ENCODE measurements at regions not wholly inside any gene's neighbourhood (a gene's known extent, or its start where the extent isn't known, plus 50 kb on each side); places are given as distances from the start of the nearest gene placed in this dataset.
"Not testable (repeated sequence)": the region's sequence is repeated elsewhere in the genome, so short reads cannot be mapped to it uniquely, and the experiment has no call there.

DNA sequence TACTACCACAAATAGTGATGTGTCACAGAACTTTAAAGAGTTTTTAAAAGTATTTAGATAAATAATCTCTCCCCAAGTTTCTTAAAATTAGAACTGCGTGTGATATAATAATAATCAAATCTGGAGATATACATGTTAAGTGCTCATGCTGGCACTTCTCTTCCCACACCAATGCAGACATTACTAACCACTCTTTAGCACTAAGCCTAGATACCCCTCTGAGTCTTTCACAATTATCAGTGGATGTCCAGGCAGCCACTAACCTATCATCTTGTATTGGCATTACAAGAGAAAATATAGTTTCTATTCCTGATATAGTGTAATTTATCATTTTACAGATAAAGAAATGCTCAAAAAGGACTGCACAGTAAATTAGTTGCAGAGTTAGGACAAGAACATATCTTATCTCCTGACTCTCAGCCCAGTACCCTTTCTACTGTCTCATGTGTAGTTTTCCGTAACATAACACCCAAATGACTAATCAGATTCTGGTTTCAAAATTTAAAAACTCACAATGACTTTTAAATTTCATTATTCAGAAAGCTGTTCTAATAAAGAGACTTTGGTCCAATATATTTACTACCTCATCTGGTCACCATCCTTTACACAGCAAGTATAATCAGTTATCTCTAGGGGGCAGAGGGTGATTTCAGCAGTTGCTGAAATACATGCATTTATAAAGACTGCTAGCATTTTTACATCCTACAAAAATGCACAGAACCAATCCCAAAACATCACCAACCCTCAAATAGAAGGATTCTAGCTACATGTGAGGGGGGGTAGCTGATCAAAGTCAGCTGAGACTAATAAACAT is 215.5 kb upstream of the MCHR2 start:
- no peak for DNase-seq (ENCODE audit: low spot score in 2 of 2)
- Histone ChIP-seq H3K27ac (no peak overlapping the region), H3K4me1 (no peaks in the 10 kb centered on the region), H3K4me3 (no peak overlapping the region), H3K9me3 (no peaks in the 10 kb centered on the region), H3K36me3 (no peaks in the 10 kb centered on the region), H3K27me3 (no peaks in the 10 kb centered on the region)
- TF ChIP-seq EP300 (IDR thresholded peaks at IDR 0.05) (no peak), POLR2A (IDR thresholded peaks at IDR 0.05) (no peak)
- TF ChIP-seq, protein P1, sequence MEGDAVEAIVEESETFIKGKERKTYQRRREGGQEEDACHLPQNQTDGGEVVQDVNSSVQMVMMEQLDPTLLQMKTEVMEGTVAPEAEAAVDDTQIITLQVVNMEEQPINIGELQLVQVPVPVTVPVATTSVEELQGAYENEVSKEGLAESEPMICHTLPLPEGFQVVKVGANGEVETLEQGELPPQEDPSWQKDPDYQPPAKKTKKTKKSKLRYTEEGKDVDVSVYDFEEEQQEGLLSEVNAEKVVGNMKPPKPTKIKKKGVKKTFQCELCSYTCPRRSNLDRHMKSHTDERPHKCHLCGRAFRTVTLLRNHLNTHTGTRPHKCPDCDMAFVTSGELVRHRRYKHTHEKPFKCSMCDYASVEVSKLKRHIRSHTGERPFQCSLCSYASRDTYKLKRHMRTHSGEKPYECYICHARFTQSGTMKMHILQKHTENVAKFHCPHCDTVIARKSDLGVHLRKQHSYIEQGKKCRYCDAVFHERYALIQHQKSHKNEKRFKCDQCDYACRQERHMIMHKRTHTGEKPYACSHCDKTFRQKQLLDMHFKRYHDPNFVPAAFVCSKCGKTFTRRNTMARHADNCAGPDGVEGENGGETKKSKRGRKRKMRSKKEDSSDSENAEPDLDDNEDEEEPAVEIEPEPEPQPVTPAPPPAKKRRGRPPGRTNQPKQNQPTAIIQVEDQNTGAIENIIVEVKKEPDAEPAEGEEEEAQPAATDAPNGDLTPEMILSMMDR (IDR thresholded peaks at IDR 0.05) = no peak
- WGBS, 2 donors = 90 to 96% methylated on average over 2 of the region's 2 CpGs

DNA sequence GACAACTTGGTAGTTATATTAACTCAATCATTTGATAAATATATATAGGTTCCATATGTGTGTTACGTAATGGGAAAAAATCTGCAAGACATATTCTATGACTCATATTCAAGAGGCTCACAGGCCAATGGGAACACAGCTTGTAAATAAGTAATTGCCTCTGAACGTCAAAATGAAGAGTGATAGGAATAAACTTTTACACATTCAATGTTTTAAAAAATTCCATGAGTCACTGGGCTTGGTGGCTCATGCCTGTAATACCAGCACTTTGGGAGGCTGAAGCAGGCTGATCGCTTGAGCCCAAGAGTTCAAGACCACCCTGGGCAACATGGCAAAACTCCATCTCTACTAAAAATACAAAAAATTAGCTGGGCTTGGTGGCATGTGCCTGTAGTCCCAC is 209.4 kb upstream of the MCHR2 start:
- TF ChIP-seq POLR2A (IDR thresholded peaks at IDR 0.05) (no peak), EP300 (IDR thresholded peaks at IDR 0.05) (no peak)
- TF ChIP-seq, protein P1 (IDR thresholded peaks at IDR 0.05) = no peak

DNA sequence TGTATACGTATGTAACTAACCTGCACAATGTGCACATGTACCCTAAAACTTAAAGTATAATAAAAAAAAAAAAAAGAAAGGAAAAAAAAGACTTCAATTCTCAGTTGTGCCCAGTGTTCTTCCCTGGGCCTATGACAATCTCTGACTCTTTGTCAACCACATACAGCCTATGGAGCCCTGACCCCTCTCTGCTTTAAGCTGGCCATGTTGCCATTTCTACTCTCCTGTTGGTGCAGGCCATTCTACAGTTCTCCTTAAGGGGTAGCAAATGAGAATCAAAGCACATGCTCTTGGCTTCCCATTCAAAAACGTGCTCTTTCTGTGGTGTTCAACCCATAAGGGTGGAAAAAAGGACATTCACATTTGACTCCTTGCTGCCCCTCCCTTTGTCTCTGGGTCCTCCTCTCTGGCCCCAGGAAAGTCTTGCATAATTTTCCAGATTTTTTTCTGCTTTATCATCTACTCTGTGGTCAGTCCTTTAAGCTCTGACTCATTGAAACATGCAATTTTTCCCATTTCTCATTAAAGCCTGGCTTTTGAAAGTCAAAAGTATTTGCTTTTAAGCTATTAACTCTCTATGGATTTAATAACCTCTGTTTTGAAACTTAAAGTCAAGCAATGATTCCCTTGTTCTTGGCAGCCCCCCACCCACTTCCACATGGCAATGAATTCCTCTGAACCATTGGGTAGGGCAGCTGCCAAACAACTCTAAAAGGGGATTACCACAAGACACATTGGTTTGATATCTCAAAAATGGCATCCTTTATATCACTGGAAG is 208.6 kb upstream of the MCHR2 start:
- H3K4me3 ChIP-seq = no peak overlapping the region
- peak overlapping the region in 1 of 4 donors; percentile 24 for H3K27ac ChIP-seq
- DNase-seq (ENCODE audit: low spot score in 2 of 2) = peak in 1 of 2 donors; percentile 19
- H3K27me3 ChIP-seq = no peaks in the 10 kb centered on the region
- TF ChIP-seq, protein P1 (IDR thresholded peaks at IDR 0.05) = no peak
- TF ChIP-seq EP300 (IDR thresholded peaks at IDR 0.05) = peak in 1 of 2 donors; percentile 48
- no peaks in the 10 kb centered on the region for H3K36me3 ChIP-seq
- H3K4me1 ChIP-seq = no peaks in the 10 kb centered on the region
- H3K9me3 ChIP-seq = no peaks in the 10 kb centered on the region
- 56 to 57% methylated on average over 2 of the region's 2 CpGs for WGBS, 2 donors

More for the DNA sequence above, 209.4 kb upstream of the MCHR2 start:
- no peaks in the 10 kb centered on the region for H3K36me3 ChIP-seq
- 68 to 79% methylated on average over 3 of the region's 3 CpGs for WGBS, 2 donors
- DNase-seq (ENCODE audit: low spot score in 2 of 2) = no peak
- no peaks in the 10 kb centered on the region for H3K4me1 ChIP-seq
- H3K27ac ChIP-seq = no peak overlapping the region
- H3K27me3 ChIP-seq = no peaks in the 10 kb centered on the region
- no peak overlapping the region for H3K4me3 ChIP-seq
- no peaks in the 10 kb centered on the region for H3K9me3 ChIP-seq

DNA sequence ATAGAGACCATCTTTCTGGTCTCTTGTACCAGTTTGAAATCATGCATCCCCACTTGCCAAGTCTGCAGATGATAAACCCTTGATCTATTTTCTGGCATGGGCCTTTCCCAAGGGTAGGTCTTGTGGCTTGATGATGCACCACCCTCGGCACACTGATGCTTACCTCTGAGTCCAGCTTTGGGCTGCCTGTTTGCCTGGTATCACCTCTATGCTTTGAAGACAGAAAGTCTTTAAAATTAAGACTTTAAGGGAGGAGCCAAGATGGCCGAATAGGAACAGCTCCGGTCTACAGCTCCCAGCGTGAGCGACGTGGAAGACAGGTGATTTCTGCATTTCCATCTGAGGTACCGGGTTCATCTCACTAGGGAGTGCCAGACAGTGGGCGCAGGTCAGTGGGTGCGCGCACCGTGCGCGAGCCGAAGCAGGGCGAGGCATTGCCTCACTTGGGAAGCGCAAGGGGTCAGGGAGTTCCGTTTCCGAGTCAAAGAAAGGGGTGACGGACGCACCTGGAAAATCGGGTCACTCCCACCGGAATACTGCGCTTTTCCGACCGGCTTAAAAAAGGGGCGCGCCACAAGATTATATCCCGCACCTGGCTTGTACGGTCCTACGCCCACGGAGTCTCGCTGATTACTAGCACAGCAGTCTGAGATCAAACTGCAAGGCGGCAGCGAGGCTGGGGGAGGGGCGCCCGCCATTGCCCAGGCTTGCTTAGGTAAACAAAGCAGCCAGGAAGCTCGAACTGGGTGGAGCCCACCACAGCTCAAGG is 202.4 kb upstream of the MCHR2 start:
- H3K4me1 ChIP-seq; H3K27me3 ChIP-seq; DNase-seq (ENCODE audit: low spot score in 2 of 2); H3K4me3 ChIP-seq; H3K36me3 ChIP-seq; H3K9me3 ChIP-seq; H3K27ac ChIP-seq: not testable (repeated sequence)
- 93 to 97% methylated on average over 32 to 34 of the region's 37 CpGs for WGBS, 2 donors

DNA sequence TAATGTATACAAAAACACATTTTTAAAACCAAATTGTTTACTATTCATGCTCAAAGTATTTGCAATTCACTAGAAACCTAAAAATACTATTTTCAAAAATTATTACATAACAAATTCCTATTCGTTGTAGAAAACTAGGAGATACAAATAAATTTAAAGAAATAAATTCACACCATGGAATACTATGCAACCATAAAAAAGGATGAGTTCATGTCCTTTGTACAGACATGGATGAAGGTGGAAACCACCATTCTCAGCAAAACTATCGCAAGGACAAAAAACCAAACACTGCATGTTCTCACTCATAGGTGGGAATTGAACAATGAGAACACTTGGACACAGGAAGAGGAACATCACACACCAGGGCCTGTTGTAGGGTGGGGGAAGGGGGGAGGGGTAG is 201.2 kb upstream of the MCHR2 start:
- not testable (repeated sequence) for DNase-seq (ENCODE audit: low spot score in 2 of 2); H3K4me3 ChIP-seq; H3K27ac ChIP-seq; H3K27me3 ChIP-seq; H3K36me3 ChIP-seq; H3K9me3 ChIP-seq; H3K4me1 ChIP-seq
- WGBS, 2 donors = 88 to 90% methylated on average over 2 of the region's 2 CpGs

DNA sequence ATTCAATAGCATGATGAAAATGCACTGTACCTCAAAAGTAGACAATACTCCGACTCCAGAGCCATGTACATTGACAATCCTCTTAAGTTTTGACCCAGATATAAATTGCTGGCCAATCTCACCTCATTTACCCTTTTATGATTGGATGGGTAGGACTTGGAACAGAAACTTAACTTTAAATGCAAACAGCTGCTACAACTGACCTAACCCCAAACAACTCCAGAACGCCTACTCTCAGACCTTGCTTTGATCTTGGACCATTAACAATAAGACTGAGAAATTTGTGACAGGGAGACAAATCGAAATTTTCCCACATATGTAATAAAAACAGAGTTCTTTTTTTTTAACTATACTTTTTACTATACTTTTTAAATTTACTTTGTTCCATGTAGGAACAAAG is 200.5 kb upstream of the MCHR2 start:
- DNase-seq (ENCODE audit: low spot score in 2 of 2) = no peak
- no peaks in the 10 kb centered on the region for H3K9me3 ChIP-seq
- H3K27ac ChIP-seq = no peak overlapping the region
- H3K36me3 ChIP-seq = no peaks in the 10 kb centered on the region
- no peaks in the 10 kb centered on the region for H3K4me1 ChIP-seq
- WGBS, 2 donors = 47 to 58% methylated on average over 3 of the region's 3 CpGs
- H3K4me3 ChIP-seq = no peak overlapping the region
- H3K27me3 ChIP-seq = no peaks in the 10 kb centered on the region
- TF ChIP-seq, protein P1 (IDR thresholded peaks at IDR 0.05) = no peak
- TF ChIP-seq POLR2A (IDR thresholded peaks at IDR 0.05) (no peak), EP300 (IDR thresholded peaks at IDR 0.05) (no peak)

Data from tibial nerve (tissue), 4 donors.